Heart right ventricle (tissue), 16 donors: ENCODE measurements at regions not wholly inside any gene's neighbourhood (a gene's known extent, or its start where the extent isn't known, plus 50 kb on each side); places are given as distances from the start of the nearest gene placed in this dataset.
A peak's percentile ranks its signal among the peaks of the same experiment; 100 is the strongest.
"Not testable (repeated sequence)": the region's sequence is repeated elsewhere in the genome, so short reads cannot be mapped to it uniquely, and the experiment has no call there.

Source experiments
- ATAC-seq, 8 donors: fragments of 200-7000 bp; cut with Tn5 transposase; one replicate each; pipeline ENCODE4 v1.9.1; 2020; ENCODE audit warnings: mild to moderate bottlenecking in 8 of 8, moderate library complexity in 8 of 8, moderate number of reproducible peaks in 1 of 8
- DNase-seq, 2 donors: peaks; one replicate each; pipeline ENCODE4 v3.0.0-alpha.2; 2020
- H3K27ac ChIP-seq, 10 donors: fragments of 200-600 bp; sonication (generic) in 2 of 10; one replicate each; pipeline versions ENCODE4 v1.5.0 to v1.8.0; 2020 to 2022; ENCODE audit warnings: mild to moderate bottlenecking in 3 of 10
- H3K27me3 ChIP-seq, 7 donors: fragments of 200-600 bp; one replicate each; pipeline ENCODE4 v1.8.0; 2021 to 2022; ENCODE audit warnings: mild to moderate bottlenecking in 2 of 7
- H3K36me3 ChIP-seq, 9 donors: fragments of 200-600 bp; sonication (generic) in 1 of 9; one replicate each; pipeline versions ENCODE4 v1.5.0 to v1.8.0; 2020 to 2022; ENCODE audit warnings: mild to moderate bottlenecking in 2 of 9
- H3K4me1 ChIP-seq, 9 donors: fragments of 200-600 bp; sonication (generic) in 1 of 9; one replicate each; pipeline versions ENCODE4 v1.5.0 to v1.8.0; 2020 to 2022; ENCODE audit warnings: mild to moderate bottlenecking in 4 of 9
- H3K4me3 ChIP-seq, 10 donors: fragments of 200-600 bp; sonication (generic) in 2 of 10; one replicate each; pipeline versions ENCODE4 v1.5.0 to v1.8.0; 2020 to 2022; ENCODE audit warnings: mild to moderate bottlenecking in 7 of 10, moderate library complexity in 2 of 10
- H3K9me3 ChIP-seq, 11 donors: fragments of 200-600 bp in 10 of 11; sonication (generic) in 2 of 11; one replicate each; pipeline versions ENCODE4 v1.5.0 to v1.8.0; 2013 to 2022; ENCODE audit warnings: mild to moderate bottlenecking in 2 of 11, control low read depth in 1 of 11, moderate library complexity in 1 of 11
- WGBS, 2 donors: extraction: QIAGEN DNeasy Blood & Tissue Kit; methylation state at CpG; one replicate each; pipeline ENCODE4 v1.1.7; 2013; ENCODE audit warnings: inconsistent platforms in 1 of 2; 5-methylcytosine and 5-hydroxymethylcytosine counted together
- intact Hi-C, 10 donors: fragments of 100-400 bp; cut with DNase I; formaldehyde crosslinking; loops; one replicate each; pipeline versions ENCODE4 v1.11.1 to v1.14.2; 2022
- TF ChIP-seq, protein P1 (sequence below), 9 donors: fragments of 200-600 bp; sonication (generic) in 2 of 9; IDR thresholded peaks; one replicate each; pipeline versions ENCODE4 v1.5.0 to v1.8.0; 2021 to 2022; ENCODE audit warnings: antibody characterized with exemption in 9 of 9, mild to moderate bottlenecking in 5 of 9, moderate library complexity in 1 of 9
- donor health status: Arrhythmogenic right ventricular cardiomyopathy.
- donor health status: ischemic (EF 13 %, LVEDD 7.1; RV severe dilation, severe dysfunction).
- donor health status: healthy with polysubstance abuse.
- donor health status: DM: no; HTN: yes; CAD: no.
- donor health status: DM: no; HTN: no; CAD: no.
- donor health status: ischemic (EF 25% LVEDD 6.9; RV normal size, moderate dysfunction).
- donor health status: ischemic (EF 25% LVEDD 5.7; RV mildly dilated, moderate dysfunction).
- donor health status: healthy.
- donor health status: DM: yes; HTN: yes; CAD: no.
- donor health status: Ischemic cardiomyopathy.
- donor health status: ischemic (EF 35%, LVEDD 5.7; RV mildly dilated, moderate dysfunction).
- donor health status: nonischemic (EF 11% LVEDD 7.7; RV severe dilation, severe dysfunction).
- donor health status: DM: yes; HTN: yes; CAD: no.
- donor health status: PGD.
- donor health status: ischemic (EF 29% LVEDD 5.4; RV normal size, mild dysfunction).
- donor health status: nonischemic (EF 23%, LVEDD 6.1; RV moderate dilation, normal function).

DNA sequence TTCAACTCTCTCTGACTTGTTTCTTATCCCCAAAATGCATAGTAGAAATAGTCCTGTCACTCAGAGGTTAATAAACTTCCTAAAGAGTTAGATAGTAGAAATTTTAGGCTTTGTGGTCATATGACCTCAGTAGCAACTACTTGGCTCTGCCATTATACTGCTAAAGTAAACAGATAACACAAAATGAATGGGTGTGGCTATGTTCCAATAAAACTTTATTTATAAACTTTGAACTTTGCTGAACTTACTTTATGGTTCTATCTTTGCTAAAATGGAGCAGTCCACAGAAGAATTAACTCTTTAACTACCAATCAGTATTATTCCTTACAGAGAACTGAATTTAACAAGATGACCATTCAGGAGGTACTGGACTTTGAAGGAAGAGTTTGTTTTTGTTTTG is 393.6 kb upstream of the CDIN1 start:
- TF ChIP-seq, protein P1, sequence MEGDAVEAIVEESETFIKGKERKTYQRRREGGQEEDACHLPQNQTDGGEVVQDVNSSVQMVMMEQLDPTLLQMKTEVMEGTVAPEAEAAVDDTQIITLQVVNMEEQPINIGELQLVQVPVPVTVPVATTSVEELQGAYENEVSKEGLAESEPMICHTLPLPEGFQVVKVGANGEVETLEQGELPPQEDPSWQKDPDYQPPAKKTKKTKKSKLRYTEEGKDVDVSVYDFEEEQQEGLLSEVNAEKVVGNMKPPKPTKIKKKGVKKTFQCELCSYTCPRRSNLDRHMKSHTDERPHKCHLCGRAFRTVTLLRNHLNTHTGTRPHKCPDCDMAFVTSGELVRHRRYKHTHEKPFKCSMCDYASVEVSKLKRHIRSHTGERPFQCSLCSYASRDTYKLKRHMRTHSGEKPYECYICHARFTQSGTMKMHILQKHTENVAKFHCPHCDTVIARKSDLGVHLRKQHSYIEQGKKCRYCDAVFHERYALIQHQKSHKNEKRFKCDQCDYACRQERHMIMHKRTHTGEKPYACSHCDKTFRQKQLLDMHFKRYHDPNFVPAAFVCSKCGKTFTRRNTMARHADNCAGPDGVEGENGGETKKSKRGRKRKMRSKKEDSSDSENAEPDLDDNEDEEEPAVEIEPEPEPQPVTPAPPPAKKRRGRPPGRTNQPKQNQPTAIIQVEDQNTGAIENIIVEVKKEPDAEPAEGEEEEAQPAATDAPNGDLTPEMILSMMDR (IDR thresholded peaks at IDR 0.05), result no peak

DNA sequence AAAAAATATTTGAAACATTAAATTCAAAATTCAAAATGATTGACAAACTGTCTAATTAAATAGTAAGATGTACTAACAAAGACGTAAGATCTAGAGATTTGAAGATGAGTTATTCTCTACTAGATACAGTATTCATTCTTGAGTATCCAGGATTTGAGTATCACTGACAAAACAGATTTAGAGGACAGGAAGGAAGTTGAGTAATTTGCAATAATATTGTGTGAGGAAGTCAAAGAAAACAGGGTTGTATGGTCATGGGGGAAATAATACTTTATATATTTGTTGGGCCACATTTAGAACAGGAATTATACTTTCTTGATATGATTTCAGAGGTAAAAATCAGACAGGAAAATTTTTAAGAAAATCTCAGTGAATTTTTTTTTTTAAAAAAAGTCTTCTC is 393.1 kb upstream of the CDIN1 start:
- ATAC-seq, result no peak
- H3K4me3 ChIP-seq, result no peak overlapping the region

More for the DNA sequence above, 393.6 kb upstream of the CDIN1 start:
- Histone ChIP-seq H3K9me3 (peaks cover 0 to 4% (median 0%) of the 10 kb centered on the region in 11 donors), H3K4me1 (no peaks in the 10 kb centered on the region), H3K36me3 (no peaks in the 10 kb centered on the region), H3K27me3 (no peaks in the 10 kb centered on the region), H3K27ac (no peak overlapping the region), H3K4me3 (no peak overlapping the region)
- intact Hi-C loops, result no loop called here
- no peak for DNase-seq
- ATAC-seq, result no peak

DNA sequence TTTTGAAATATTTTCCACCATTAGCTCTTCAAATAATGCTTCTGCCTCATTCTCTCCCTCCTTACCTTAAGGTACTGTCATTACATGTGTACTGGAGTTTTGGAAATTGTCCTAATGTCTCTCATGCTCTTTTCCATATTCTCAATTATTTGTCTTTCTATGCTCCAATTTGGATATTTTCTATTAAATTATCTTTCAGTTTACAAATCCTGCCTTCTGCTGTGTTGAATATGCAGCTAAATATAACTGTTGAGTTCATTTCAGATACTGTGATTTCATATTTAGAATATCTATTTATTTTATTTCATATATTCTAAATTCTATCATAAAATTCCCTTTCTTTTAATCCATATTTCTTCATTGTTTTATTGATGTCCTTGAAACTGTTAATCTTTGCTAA is 388.0 kb upstream of the CDIN1 start:
- H3K9me3 ChIP-seq, result peaks cover 0 to 10% (median 0%) of the 10 kb centered on the region in 11 donors
- TF ChIP-seq, protein P1 (IDR thresholded peaks at IDR 0.05), result no peak
- DNase-seq, result no peak
- no peak for ATAC-seq
- H3K27me3 ChIP-seq, result no peaks in the 10 kb centered on the region
- no peak overlapping the region for H3K27ac ChIP-seq
- intact Hi-C loops, result no loop called here
- H3K4me1 ChIP-seq, result no peaks in the 10 kb centered on the region
- H3K4me3 ChIP-seq, result no peak overlapping the region
- H3K36me3 ChIP-seq, result no peaks in the 10 kb centered on the region

More for the DNA sequence above, 393.1 kb upstream of the CDIN1 start:
- no peaks in the 10 kb centered on the region for H3K27me3 ChIP-seq
- no peak for DNase-seq
- TF ChIP-seq, protein P1 (IDR thresholded peaks at IDR 0.05), result no peak
- WGBS, 2 donors, result 57 to 73% methylated on average over 1 of the region's 1 CpG
- intact Hi-C loops, result no loop called here
- no peaks in the 10 kb centered on the region for H3K36me3 ChIP-seq
- peaks cover 0 to 4% (median 0%) of the 10 kb centered on the region in 11 donors for H3K9me3 ChIP-seq
- H3K27ac ChIP-seq, result no peak overlapping the region
- H3K4me1 ChIP-seq, result no peaks in the 10 kb centered on the region

GRCh38 chr15:36195361-36196007 is 383.9 kb upstream of the CDIN1 start:
- H3K27ac ChIP-seq, H3K4me3 ChIP-seq, H3K36me3 ChIP-seq, H3K4me1 ChIP-seq, ATAC-seq, H3K9me3 ChIP-seq, DNase-seq, H3K27me3 ChIP-seq, intact Hi-C loops: not testable (repeated sequence)
- WGBS, 2 donors, result 96% methylated on average over 24 to 28 of the region's 30 CpGs

DNA sequence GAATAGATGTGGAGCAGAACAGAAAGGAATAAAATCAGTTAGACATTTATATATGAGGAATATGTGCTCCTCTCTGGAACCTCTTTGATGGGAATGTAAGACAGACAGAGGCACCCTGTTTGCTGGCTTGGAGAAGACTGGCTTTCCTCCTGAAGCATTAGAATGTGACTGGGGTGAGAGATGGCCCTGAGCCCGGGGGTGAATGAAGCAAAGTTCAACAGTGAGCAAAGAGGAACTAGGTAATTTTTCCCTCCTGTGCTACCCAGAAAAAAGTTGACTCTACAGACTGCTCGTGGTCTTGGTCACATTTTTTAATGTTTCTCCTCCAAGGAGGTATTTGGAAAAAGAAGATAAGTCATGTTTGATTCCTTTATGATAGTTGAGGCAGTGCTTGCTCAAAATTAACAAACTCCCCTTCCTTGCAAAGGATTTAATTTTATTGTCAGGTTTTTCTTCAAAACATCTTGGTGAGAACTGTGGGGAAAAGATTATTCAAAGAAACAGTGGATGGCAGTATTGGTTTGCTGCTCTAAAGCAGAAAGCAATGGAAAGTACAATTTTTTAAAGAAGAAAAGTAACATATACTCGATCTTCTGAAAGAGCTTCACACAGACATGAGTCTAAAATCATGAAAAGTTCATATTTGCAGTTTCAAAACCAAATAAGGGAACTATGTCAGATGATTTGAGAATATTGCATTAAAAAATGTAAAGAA is 370.4 kb upstream of the CDIN1 start:
- Histone ChIP-seq H3K4me3 (no peak overlapping the region), H3K9me3 (no peaks in the 10 kb centered on the region), H3K4me1 (no peaks in the 10 kb centered on the region), H3K36me3 (no peaks in the 10 kb centered on the region), H3K27ac (no peak overlapping the region), H3K27me3 (no peaks in the 10 kb centered on the region)
- ATAC-seq (no peak), DNase-seq (no peak)
- WGBS, 2 donors, result 73 to 80% methylated on average over 3 of the region's 3 CpGs
- intact Hi-C loops, result no loop called here
- TF ChIP-seq, protein P1 (IDR thresholded peaks at IDR 0.05), result peak in 2 of 9 donors; percentile 9 to 19
